Sigmoid colon (tissue), 6 donors: ENCODE measurements at regions not wholly inside any gene's neighbourhood (a gene's known extent, or its start where the extent isn't known, plus 50 kb on each side); places are given as distances from the start of the nearest gene placed in this dataset.

Experiments used
- DNase-seq: peaks from one replicate; pipeline ENCODE4 v3.0.0-alpha.2; 2019
- H3K27ac ChIP-seq, 4 donors: fragments of 200-600 bp; sonication (generic); one replicate each; pipeline ENCODE4 v1.5.1; 2016 to 2019; ENCODE audit warnings: mild to moderate bottlenecking in 1 of 4
- H3K27me3 ChIP-seq, 3 donors: fragments of 200-600 bp; sonication (generic); one replicate each; pipeline ENCODE4 v1.5.1; 2019; ENCODE audit warnings: mild to moderate bottlenecking in 1 of 3
- H3K36me3 ChIP-seq, 4 donors: fragments of 200-600 bp; sonication (generic); one replicate each; pipeline ENCODE4 v1.5.1; 2016 to 2019
- H3K4me1 ChIP-seq, 4 donors: fragments of 200-600 bp; sonication (generic); one replicate each; pipeline ENCODE4 v1.5.1; 2017 to 2019
- H3K4me3 ChIP-seq, 4 donors: fragments of 200-600 bp; sonication (generic); one replicate each; pipeline ENCODE4 v1.5.1; 2017 to 2019; ENCODE audit warnings: mild to moderate bottlenecking in 2 of 4, moderate library complexity in 1 of 4
- H3K9me3 ChIP-seq, 4 donors: fragments of 200-600 bp in 3 of 4; sonication (generic) in 3 of 4; one replicate each; pipeline versions ENCODE4 v1.5.1 to v1.6.1; 2013 to 2019
- CTCF ChIP-seq, 4 experiments: fragments of 450-650 bp in 3 of 4; fragments of 200-600 bp in 1 of 4; IDR thresholded peaks; one replicate each; pipeline ENCODE4 v1.5.1; 2016 to 2019; ENCODE audit warnings: antibody characterized with exemption in 4 of 4, mild to moderate bottlenecking in 3 of 4, moderate library complexity in 2 of 4
- EP300 ChIP-seq, 4 donors: sonication (generic); formaldehyde crosslinking; IDR thresholded peaks; one replicate each; pipeline ENCODE4 v1.6.1; 2017; ENCODE audit warnings: antibody characterized with exemption in 4 of 4
- POLR2A ChIP-seq, 2 donors: fragments of 450-650 bp; IDR thresholded peaks; one replicate each; pipeline ENCODE4 v1.6.1; 2016; ENCODE audit warnings: antibody characterized with exemption in 2 of 2, mild to moderate bottlenecking in 2 of 2, moderate library complexity in 2 of 2
- POLR2AphosphoS5 ChIP-seq, 4 donors: sonication (generic); formaldehyde crosslinking; IDR thresholded peaks; one replicate each; pipeline ENCODE4 v1.6.1; 2017; ENCODE audit warnings: antibody characterized with exemption in 4 of 4
- WGBS, 2 donors: extraction: QIAGEN DNeasy Blood & Tissue Kit; methylation state at CpG; one replicate each; pipeline ENCODE4 v1.1.7; 2013; 5-methylcytosine and 5-hydroxymethylcytosine counted together
- intact Hi-C: fragments of 100-400 bp; cut with DNase I; formaldehyde crosslinking; loops from one replicate; pipeline ENCODE4 v1.15.1; 2023
- donor health status: healthy with polysubstance abuse.
- donor health status: healthy.

GRCh38 chr2:220915092-220915623 is 656.9 kb downstream of the EPHA4 start:
- Histone ChIP-seq H3K4me1 (no peaks in the 10 kb centered on the region), H3K36me3 (no peaks in the 10 kb centered on the region), H3K4me3 (no peak overlapping the region), H3K27ac (no peak overlapping the region), H3K9me3 (no peaks in the 10 kb centered on the region), H3K27me3 (no peaks in the 10 kb centered on the region)
- no peak for DNase-seq
- intact Hi-C loops: no loop called here
- 21 to 60% methylated on average over 2 of the region's 2 CpGs for WGBS, 2 donors
- TF ChIP-seq POLR2AphosphoS5 (IDR thresholded peaks at IDR 0.05): no peak
- TF ChIP-seq CTCF (IDR thresholded peaks at IDR 0.05): no peak
- no peak for TF ChIP-seq POLR2A (IDR thresholded peaks at IDR 0.05)
- TF ChIP-seq EP300 (IDR thresholded peaks at IDR 0.05): no peak

GRCh38 chr2:220916931-220917330 is 655.2 kb downstream of the EPHA4 start:
- H3K36me3 ChIP-seq: no peaks in the 10 kb centered on the region
- no peak overlapping the region for H3K4me3 ChIP-seq
- TF ChIP-seq CTCF (IDR thresholded peaks at IDR 0.05): no peak
- no peaks in the 10 kb centered on the region for H3K4me1 ChIP-seq
- WGBS, 2 donors: 89 to 92% methylated on average over 4 of the region's 4 CpGs
- no peaks in the 10 kb centered on the region for H3K9me3 ChIP-seq
- no peak overlapping the region for H3K27ac ChIP-seq
- no peak for DNase-seq
- intact Hi-C loops: no loop called here
- H3K27me3 ChIP-seq: no peaks in the 10 kb centered on the region

- WGBS, 2 donors: 75 to 83% methylated on average over 2 of the region's 2 CpGs
- Histone ChIP-seq H3K4me1 (no peaks in the 10 kb centered on the region), H3K4me3 (no peak overlapping the region), H3K9me3 (no peaks in the 10 kb centered on the region), H3K36me3 (no peaks in the 10 kb centered on the region), H3K27ac (no peak overlapping the region), H3K27me3 (no peaks in the 10 kb centered on the region)
- TF ChIP-seq POLR2A (IDR thresholded peaks at IDR 0.05) (no peak), EP300 (IDR thresholded peaks at IDR 0.05) (no peak), POLR2AphosphoS5 (IDR thresholded peaks at IDR 0.05) (no peak), CTCF (IDR thresholded peaks at IDR 0.05) (no peak)
- DNase-seq: no peak
- intact Hi-C loops: no loop called here
Measured at GRCh38 chr2:220930271-220931076, 641.6 kb downstream of the EPHA4 start.

- Histone ChIP-seq H3K27ac (no peak overlapping the region), H3K4me1 (no peaks in the 10 kb centered on the region), H3K27me3 (no peaks in the 10 kb centered on the region), H3K36me3 (no peaks in the 10 kb centered on the region), H3K9me3 (no peaks in the 10 kb centered on the region), H3K4me3 (no peak overlapping the region)
- no peak for DNase-seq
- TF ChIP-seq EP300 (IDR thresholded peaks at IDR 0.05): no peak
- no peak for TF ChIP-seq POLR2A (IDR thresholded peaks at IDR 0.05)
- no peak for TF ChIP-seq POLR2AphosphoS5 (IDR thresholded peaks at IDR 0.05)
- TF ChIP-seq CTCF (IDR thresholded peaks at IDR 0.05): no peak
- intact Hi-C loops: no loop called here
Measured at GRCh38 chr2:220931491-220931890, 640.6 kb downstream of the EPHA4 start.

GRCh38 chr2:220932041-220932440 is 640.1 kb downstream of the EPHA4 start:
- 93 to 97% methylated on average over 3 of the region's 3 CpGs for WGBS, 2 donors
- no peaks in the 10 kb centered on the region for H3K4me1 ChIP-seq
- no peak for TF ChIP-seq POLR2AphosphoS5 (IDR thresholded peaks at IDR 0.05)
- DNase-seq: no peak
- H3K9me3 ChIP-seq: no peaks in the 10 kb centered on the region
- no peak overlapping the region for H3K27ac ChIP-seq
- no peak overlapping the region for H3K4me3 ChIP-seq
- H3K36me3 ChIP-seq: no peaks in the 10 kb centered on the region
- no peaks in the 10 kb centered on the region for H3K27me3 ChIP-seq
- intact Hi-C loops: no loop called here
